ENCODE measurements at regions not wholly inside any gene's neighbourhood (a gene's known extent, or its start where the extent isn't known, plus 50 kb on each side); places are given as distances from the start of the nearest gene placed in this dataset.

DNA sequence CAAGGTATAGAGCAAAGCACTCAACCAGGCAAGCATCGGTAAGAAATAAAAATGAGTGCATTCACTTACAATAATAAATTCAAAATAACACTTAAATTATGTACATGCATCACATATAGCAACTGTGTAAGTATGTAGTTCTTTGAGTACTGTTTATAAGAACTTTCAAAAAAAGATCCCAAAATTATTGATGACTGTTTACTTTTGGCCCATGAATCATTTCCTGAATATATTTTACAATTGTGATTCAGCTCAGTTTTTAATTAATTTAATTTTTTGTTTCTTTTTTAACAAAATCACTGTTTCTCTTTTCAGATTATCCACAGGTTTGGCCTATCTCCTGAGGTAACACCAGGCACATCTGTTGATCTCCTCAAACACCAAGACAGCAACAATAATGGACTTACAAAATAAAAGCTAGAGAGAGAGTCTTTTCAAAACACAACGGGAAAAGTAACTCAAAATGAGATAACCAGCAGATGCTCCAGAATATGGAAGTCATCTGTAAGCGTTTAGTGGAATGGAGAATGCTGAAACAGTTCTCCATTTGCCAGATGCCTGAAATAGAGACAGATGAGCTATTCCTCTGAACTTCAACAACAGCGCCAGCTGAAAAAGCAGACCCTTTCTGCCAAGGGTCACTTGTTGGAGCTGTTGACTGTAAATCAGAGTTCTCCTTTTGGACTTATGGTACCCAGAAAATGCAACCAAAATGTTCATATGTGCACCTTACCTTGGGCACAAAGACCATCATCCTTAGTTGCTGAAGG is 348.6 kb upstream of the RGMB start:
- DNase-seq (ENCODE audit: low read depth in 1 of 2, low spot score in 1 of 2) = no peak
- no peak for TF ChIP-seq GABPA (IDR thresholded peaks at IDR 0.05; ENCODE audit: low read depth)
- no peak for TF ChIP-seq SPI1 (IDR thresholded peaks at IDR 0.05; ENCODE audit: borderline replicate concordance, low read depth)
- TF ChIP-seq, protein P1, sequence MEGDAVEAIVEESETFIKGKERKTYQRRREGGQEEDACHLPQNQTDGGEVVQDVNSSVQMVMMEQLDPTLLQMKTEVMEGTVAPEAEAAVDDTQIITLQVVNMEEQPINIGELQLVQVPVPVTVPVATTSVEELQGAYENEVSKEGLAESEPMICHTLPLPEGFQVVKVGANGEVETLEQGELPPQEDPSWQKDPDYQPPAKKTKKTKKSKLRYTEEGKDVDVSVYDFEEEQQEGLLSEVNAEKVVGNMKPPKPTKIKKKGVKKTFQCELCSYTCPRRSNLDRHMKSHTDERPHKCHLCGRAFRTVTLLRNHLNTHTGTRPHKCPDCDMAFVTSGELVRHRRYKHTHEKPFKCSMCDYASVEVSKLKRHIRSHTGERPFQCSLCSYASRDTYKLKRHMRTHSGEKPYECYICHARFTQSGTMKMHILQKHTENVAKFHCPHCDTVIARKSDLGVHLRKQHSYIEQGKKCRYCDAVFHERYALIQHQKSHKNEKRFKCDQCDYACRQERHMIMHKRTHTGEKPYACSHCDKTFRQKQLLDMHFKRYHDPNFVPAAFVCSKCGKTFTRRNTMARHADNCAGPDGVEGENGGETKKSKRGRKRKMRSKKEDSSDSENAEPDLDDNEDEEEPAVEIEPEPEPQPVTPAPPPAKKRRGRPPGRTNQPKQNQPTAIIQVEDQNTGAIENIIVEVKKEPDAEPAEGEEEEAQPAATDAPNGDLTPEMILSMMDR (IDR thresholded peaks at IDR 0.05; ENCODE audit: insufficient read depth, low read length) = no peak
- TF ChIP-seq, protein P2, sequence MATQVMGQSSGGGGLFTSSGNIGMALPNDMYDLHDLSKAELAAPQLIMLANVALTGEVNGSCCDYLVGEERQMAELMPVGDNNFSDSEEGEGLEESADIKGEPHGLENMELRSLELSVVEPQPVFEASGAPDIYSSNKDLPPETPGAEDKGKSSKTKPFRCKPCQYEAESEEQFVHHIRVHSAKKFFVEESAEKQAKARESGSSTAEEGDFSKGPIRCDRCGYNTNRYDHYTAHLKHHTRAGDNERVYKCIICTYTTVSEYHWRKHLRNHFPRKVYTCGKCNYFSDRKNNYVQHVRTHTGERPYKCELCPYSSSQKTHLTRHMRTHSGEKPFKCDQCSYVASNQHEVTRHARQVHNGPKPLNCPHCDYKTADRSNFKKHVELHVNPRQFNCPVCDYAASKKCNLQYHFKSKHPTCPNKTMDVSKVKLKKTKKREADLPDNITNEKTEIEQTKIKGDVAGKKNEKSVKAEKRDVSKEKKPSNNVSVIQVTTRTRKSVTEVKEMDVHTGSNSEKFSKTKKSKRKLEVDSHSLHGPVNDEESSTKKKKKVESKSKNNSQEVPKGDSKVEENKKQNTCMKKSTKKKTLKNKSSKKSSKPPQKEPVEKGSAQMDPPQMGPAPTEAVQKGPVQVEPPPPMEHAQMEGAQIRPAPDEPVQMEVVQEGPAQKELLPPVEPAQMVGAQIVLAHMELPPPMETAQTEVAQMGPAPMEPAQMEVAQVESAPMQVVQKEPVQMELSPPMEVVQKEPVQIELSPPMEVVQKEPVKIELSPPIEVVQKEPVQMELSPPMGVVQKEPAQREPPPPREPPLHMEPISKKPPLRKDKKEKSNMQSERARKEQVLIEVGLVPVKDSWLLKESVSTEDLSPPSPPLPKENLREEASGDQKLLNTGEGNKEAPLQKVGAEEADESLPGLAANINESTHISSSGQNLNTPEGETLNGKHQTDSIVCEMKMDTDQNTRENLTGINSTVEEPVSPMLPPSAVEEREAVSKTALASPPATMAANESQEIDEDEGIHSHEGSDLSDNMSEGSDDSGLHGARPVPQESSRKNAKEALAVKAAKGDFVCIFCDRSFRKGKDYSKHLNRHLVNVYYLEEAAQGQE (IDR thresholded peaks at IDR 0.05; ENCODE audit: insufficient replicate concordance, low read depth) = no peak
- TF ChIP-seq POLR2AphosphoS5 (IDR thresholded peaks at IDR 0.05; ENCODE audit: low read depth) = no peak
- no peaks in the 10 kb centered on the region for H3K27me3 ChIP-seq (ENCODE audit: insufficient read depth, poor library complexity, severe bottlenecking)
- no peak overlapping the region for H3K27ac ChIP-seq (replicated peaks)
- no peak overlapping the region for H3K4me3 ChIP-seq (replicated peaks; ENCODE audit: insufficient read depth, low read length)

DNA sequence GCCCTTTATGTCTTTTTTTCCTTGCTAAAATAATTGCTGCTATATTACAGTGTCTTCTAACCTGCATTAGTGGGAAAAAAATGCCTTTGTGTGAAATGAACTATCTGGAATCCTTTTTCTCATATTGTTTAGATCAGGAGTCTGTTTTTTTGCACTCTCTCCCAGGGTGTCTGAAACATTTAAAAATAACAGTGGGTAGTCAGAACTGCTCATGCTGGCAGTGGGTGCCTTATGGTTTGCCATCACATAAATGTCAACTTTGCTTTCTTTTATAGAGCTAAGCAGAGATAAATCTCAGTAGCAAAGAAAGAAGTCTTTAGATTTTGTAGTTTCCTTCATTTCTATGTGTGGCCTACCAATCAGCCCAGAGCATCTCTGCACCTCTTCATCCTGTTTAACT is 347.8 kb upstream of the RGMB start:
- Histone ChIP-seq H3K27me3 (ENCODE audit: insufficient read depth, poor library complexity, severe bottlenecking) (no peaks in the 10 kb centered on the region), H3K27ac (replicated peaks) (no peak overlapping the region), H3K4me3 (replicated peaks; ENCODE audit: insufficient read depth, low read length) (no peak overlapping the region)
- TF ChIP-seq, protein P1 (IDR thresholded peaks at IDR 0.05; ENCODE audit: insufficient read depth, low read length) = no peak
- TF ChIP-seq GABPA (IDR thresholded peaks at IDR 0.05; ENCODE audit: low read depth) (no peak), POLR2AphosphoS5 (IDR thresholded peaks at IDR 0.05; ENCODE audit: low read depth) (no peak), SPI1 (IDR thresholded peaks at IDR 0.05; ENCODE audit: borderline replicate concordance, low read depth) (no peak)
- TF ChIP-seq, protein P2 (IDR thresholded peaks at IDR 0.05; ENCODE audit: insufficient replicate concordance, low read depth) = no peak
- DNase-seq (ENCODE audit: low read depth in 1 of 2, low spot score in 1 of 2) = no peak

DNA sequence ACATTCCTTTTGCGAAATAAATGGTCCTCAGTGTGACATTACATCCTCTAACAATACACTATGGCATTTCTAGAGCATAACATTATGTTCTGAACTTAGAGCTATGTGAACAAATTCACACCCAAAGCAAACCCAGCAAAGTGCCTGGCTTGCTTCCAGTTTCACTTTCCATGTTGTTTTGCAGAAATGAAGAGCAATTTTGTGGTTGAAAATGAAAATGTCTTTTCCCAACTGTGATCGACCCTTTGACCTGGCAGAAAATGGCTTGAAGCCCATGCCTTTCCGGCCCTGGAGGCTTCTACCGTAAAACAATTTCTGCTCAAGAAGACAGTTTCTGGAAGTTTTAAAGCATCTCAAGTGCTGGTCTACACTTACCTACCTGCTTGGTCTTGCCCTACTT is 344.7 kb upstream of the RGMB start:
- DNase-seq (ENCODE audit: low read depth in 1 of 2, low spot score in 1 of 2) = no peak
- no peaks in the 10 kb centered on the region for H3K27me3 ChIP-seq (ENCODE audit: insufficient read depth, poor library complexity, severe bottlenecking)
- no peak for TF ChIP-seq SPI1 (IDR thresholded peaks at IDR 0.05; ENCODE audit: borderline replicate concordance, low read depth)
- TF ChIP-seq, protein P2 (IDR thresholded peaks at IDR 0.05; ENCODE audit: insufficient replicate concordance, low read depth) = no peak
- no peak for TF ChIP-seq GABPA (IDR thresholded peaks at IDR 0.05; ENCODE audit: low read depth)
- TF ChIP-seq, protein P1 (IDR thresholded peaks at IDR 0.05; ENCODE audit: insufficient read depth, low read length) = no peak
- no peak for TF ChIP-seq POLR2AphosphoS5 (IDR thresholded peaks at IDR 0.05; ENCODE audit: low read depth)
- H3K27ac ChIP-seq (replicated peaks) = no peak overlapping the region
- no peak overlapping the region for H3K4me3 ChIP-seq (replicated peaks; ENCODE audit: insufficient read depth, low read length)
